GM12878 (cell line): ENCODE measurements at regions not wholly inside any gene's neighbourhood (a gene's known extent, or its start where the extent isn't known, plus 50 kb on each side); places are given as distances from the start of the nearest gene placed in this dataset.

Experiments used
- BCLAF1 ChIP-seq: fragments of 450-650 bp; IDR thresholded peaks from 2 replicates; pipeline ENCODE4 v1.6.1; 2017; ENCODE audit warnings: antibody characterized with exemption, mild to moderate bottlenecking, moderate library complexity
- FOXK2 ChIP-seq: fragments of 450-650 bp; IDR thresholded peaks from 2 replicates; pipeline ENCODE4 v1.6.1; 2017; ENCODE audit warnings: mild to moderate bottlenecking, moderate library complexity
- HDAC2 ChIP-seq: fragments of 200-600 bp; sonication (generic); IDR thresholded peaks from 2 replicates; pipeline ENCODE4 v1.6.1; 2017
- IRF4 ChIP-seq: IDR thresholded peaks from 2 replicates; pipeline ENCODE4 v1.6.1; 2011; ENCODE audit warnings: low read depth, low read length
- LARP7 ChIP-seq: fragments of 450-650 bp; IDR thresholded peaks from 2 replicates; pipeline ENCODE4 v1.6.1; 2017; ENCODE audit warnings: mild to moderate bottlenecking
- MYB ChIP-seq: fragments of 150-350 bp; IDR thresholded peaks from 2 replicates; pipeline ENCODE4 v1.6.1; 2014; ENCODE audit warnings: mild to moderate bottlenecking, low read depth, low read length, borderline replicate concordance
- NFXL1 ChIP-seq: fragments of 450-650 bp; IDR thresholded peaks from 2 replicates; pipeline ENCODE4 v1.6.1; 2017; ENCODE audit warnings: antibody characterized with exemption, mild to moderate bottlenecking, borderline replicate concordance
- REST ChIP-seq: IDR thresholded peaks from 2 replicates; pipeline ENCODE4 v1.6.1; 2012; ENCODE audit warnings: mild to moderate bottlenecking, low read depth, low read length
- ZBTB4 ChIP-seq: fragments of 450-650 bp; formaldehyde crosslinking; IDR thresholded peaks from 2 replicates; pipeline ENCODE4 v1.4.0; 2022; ENCODE audit warnings: mild to moderate bottlenecking, moderate library complexity
- ZNF24 ChIP-seq: fragments of 450-650 bp; IDR thresholded peaks from 2 replicates; pipeline ENCODE4 v1.6.1; 2017; ENCODE audit warnings: antibody characterized with exemption, mild to moderate bottlenecking

- TF ChIP-seq BCLAF1: no peak
- TF ChIP-seq HDAC2: no peak
- TF ChIP-seq REST: no peak
- TF ChIP-seq ZNF24: no peak
- no peak for TF ChIP-seq FOXK2
- no peak for TF ChIP-seq MYB
- no peak for TF ChIP-seq ZBTB4 (CRISPR knock-in tag)
- TF ChIP-seq NFXL1: no peak
- TF ChIP-seq IRF4: no peak
- no peak for TF ChIP-seq LARP7
Observed at GRCh38 chr7:153581419-153581818, 470.8 kb upstream of the DPP6 start (continued).
